GM12864 (cell line): ENCODE measurements at regions not wholly inside any gene's neighbourhood (a gene's known extent, or its start where the extent isn't known, plus 50 kb on each side); places are given as distances from the start of the nearest gene placed in this dataset.
A peak's percentile ranks its signal among the peaks of the same experiment; 100 is the strongest.

Source experiments
- DNase-seq: peaks from one replicate; pipeline ENCODE4 v3.0.0-alpha.2; 2011; ENCODE audit warnings: low read depth
- H3K4me3 ChIP-seq: 2 replicates; pipeline ENCODE4 v1.5.1; 2011; ENCODE audit warnings: mild to moderate bottlenecking, low read depth, low read length, control low read depth
- TF ChIP-seq, protein P1 (sequence below): IDR thresholded peaks from 2 replicates; pipeline ENCODE4 v1.5.1; 2011; ENCODE audit warnings: low read depth, mild to moderate bottlenecking, moderate library complexity, low read length, control low read depth, inconsistent platforms; ENCODE audit errors: missing control alignments

DNA sequence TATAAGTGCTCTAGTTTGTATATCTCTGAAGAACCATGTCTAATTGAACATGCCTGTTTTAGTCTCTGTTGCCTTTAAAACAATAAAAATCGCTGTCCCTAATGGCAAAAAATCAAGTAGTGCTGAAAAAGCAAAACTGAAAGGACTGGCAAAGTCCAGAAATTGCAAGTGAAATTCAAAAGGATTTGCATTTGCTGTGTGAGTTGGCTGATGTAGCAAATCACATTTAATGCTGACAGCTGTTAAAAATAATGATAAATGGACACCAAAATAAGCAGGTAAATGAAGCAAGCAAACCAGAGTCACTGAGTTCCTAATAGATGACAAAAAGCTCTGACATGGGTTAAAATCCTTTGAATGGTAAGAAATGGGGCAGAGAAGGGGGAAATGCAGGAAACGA lies 874.1 kb downstream of the GRM8 start:
- TF ChIP-seq, protein P1, sequence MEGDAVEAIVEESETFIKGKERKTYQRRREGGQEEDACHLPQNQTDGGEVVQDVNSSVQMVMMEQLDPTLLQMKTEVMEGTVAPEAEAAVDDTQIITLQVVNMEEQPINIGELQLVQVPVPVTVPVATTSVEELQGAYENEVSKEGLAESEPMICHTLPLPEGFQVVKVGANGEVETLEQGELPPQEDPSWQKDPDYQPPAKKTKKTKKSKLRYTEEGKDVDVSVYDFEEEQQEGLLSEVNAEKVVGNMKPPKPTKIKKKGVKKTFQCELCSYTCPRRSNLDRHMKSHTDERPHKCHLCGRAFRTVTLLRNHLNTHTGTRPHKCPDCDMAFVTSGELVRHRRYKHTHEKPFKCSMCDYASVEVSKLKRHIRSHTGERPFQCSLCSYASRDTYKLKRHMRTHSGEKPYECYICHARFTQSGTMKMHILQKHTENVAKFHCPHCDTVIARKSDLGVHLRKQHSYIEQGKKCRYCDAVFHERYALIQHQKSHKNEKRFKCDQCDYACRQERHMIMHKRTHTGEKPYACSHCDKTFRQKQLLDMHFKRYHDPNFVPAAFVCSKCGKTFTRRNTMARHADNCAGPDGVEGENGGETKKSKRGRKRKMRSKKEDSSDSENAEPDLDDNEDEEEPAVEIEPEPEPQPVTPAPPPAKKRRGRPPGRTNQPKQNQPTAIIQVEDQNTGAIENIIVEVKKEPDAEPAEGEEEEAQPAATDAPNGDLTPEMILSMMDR = no peak
- peak; percentile 16 for DNase-seq
- H3K4me3 ChIP-seq = no peak overlapping the region

DNA sequence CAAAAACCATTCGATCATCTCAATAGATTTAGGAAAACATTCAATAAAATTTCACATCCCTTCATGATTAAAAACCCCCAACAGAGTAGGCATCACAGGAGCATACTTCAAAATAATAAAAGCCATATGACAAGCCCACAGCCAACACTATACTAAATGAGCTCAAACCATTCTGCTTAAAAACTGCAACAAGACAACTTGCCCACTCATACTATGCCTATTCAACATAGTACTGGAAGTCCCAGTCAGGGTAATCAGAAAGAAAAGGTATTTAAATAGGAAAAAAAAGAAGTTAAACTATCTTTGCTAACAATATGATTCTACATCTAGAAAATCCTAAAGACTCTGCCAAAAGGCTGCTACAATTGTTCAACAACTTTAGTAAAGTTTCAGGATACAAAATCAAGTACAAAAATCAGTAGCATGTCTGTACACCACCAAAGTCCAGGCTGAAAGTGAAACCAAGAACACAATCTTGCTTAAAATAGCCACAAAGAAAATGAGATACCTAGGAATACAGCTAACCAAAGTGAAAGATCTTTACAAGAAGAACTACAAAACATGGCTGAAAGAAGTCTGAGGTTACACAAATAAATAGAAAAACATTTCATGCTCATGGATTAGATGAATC lies 882.6 kb downstream of the GRM8 start:
- H3K4me3 ChIP-seq = no peak overlapping the region
- DNase-seq = no peak
- TF ChIP-seq, protein P1 = no peak

DNA sequence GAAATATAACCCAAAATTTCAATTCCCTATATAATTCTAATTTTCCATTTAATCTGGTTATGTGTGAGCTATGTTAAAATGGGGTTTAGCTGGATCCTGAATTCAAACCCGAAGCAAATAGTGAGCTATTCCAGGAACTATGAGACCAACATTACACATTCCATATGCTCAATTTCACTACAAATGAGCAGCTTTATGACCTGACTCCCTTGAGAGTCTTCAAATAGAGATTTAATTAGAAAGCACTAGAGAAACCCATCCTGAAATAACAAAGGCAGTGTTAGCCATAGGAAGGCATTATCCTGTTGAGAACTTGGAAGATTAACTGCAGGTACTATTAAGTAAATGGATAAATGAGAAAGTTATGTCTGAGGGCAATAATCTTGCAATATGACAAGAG lies 890.0 kb downstream of the GRM8 start:
- TF ChIP-seq, protein P1 = no peak
- no peak overlapping the region for H3K4me3 ChIP-seq
- DNase-seq = no peak

DNA sequence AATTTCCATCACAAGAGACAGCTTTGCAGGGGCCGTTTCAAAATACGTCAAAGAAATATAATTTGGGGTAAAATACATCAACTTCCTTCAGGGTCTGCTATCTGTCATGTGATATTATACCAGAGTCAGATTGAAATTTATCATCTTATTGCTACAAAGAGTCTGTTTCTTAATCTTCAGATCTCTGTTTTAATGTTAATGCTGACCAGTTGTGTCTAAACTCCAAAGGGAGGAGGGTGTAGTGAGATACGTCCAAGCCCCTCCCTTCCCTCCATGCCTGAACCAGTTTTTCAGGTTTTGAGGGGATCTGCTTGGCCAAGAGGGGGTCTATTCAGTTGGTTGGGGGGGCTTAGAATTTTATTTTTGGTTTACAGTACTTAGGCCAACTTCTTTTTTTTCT lies 891.6 kb downstream of the GRM8 start:
- no peak overlapping the region for H3K4me3 ChIP-seq
- no peak for DNase-seq
- TF ChIP-seq, protein P1 = no peak

DNA sequence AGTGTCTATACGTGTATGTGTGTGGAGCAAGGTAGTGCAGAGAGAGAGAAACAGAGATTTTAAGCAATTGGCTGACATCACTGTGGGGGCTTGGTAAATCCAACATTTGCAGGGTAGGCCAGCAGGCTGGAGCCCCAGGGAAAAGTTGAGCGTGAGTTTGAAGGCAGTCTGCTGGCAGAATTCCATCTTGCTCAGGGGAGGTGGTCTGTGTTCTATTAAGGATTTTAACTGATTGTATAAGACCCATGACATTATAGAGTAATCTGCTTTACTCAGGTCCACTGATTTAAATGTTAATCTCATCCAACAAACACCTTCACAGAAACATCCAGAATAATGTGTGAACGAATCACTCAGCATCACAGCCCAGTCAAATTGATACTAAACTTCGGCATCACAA lies 912.9 kb downstream of the GRM8 start:
- no peak for DNase-seq
- TF ChIP-seq, protein P1 = no peak

DNA sequence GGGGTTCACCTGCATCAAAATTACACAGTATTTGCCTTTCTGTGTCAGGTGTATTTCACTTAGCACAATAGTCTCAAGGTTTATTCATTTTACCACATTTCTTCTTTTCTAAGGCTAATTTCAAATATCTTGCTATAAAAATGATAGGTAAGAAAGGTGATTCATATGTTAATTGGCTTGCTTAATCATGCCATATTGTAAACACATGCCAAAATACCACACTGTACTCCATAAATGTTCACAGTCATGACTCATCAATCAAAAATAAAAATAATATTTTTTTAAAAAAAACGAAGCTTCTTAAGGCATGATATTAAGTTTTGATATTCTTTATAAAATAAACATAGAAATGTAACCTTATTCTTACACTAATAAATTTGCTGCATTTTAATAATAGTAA lies 947.1 kb downstream of the GRM8 start:
- H3K4me3 ChIP-seq = no peak overlapping the region
- no peak for DNase-seq
- TF ChIP-seq, protein P1 = no peak

More for the DNA sequence above, 912.9 kb downstream of the GRM8 start:
- no peak overlapping the region for H3K4me3 ChIP-seq

DNA sequence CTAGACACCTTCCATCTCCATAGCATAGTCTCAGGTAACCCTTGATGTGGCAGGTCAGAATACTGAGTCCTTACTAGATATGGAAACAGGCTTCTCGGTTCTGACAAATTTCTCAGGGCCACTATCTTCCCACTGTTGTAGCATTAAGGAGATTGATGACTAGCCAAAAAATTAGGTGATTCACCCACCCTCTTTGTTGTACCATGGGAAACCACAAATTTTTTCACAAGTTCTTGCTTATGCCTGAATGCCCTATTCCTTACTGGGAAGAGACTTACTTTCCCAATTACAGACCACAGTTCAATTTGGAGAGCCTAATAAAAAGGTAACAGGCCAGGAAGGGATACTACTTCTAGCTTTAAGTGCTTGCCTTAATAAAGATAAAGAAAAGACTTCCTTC lies 948.8 kb downstream of the GRM8 start:
- TF ChIP-seq, protein P1 = no peak
- H3K4me3 ChIP-seq = no peak overlapping the region
- no peak for DNase-seq
